Esophagus squamous epithelium (tissue), 5 donors: ENCODE measurements at regions not wholly inside any gene's neighbourhood (a gene's known extent, or its start where the extent isn't known, plus 50 kb on each side); places are given as distances from the start of the nearest gene placed in this dataset.
"Not testable (repeated sequence)": the region's sequence is repeated elsewhere in the genome, so short reads cannot be mapped to it uniquely, and the experiment has no call there.

Experiments used
- DNase-seq: peaks from one replicate; lab custom pipeline; 2025; lab: John Stamatoyannopoulos, UW
- H3K27ac ChIP-seq, 4 donors: fragments of 200-600 bp; sonication (generic); one replicate each; pipeline ENCODE4 v1.5.1; 2016 to 2019; ENCODE audit warnings: mild to moderate bottlenecking in 1 of 4
- H3K27me3 ChIP-seq, 4 donors: fragments of 200-600 bp; sonication (generic); 1 replicate in 3 of 4; 2 replicates in 1 of 4; pipeline versions ENCODE4 v1.5.1 to v1.6.0; 2017 to 2021; ENCODE audit warnings: antibody characterized with exemption in 1 of 4
- H3K36me3 ChIP-seq, 3 donors: fragments of 200-600 bp; sonication (generic); one replicate each; pipeline ENCODE4 v1.5.1; 2016 to 2019
- H3K4me1 ChIP-seq, 3 donors: fragments of 200-600 bp; sonication (generic); one replicate each; pipeline ENCODE4 v1.5.1; 2017 to 2019
- H3K4me3 ChIP-seq, 4 donors: fragments of 200-600 bp; sonication (generic); 1 replicate in 3 of 4; 2 replicates in 1 of 4; pipeline ENCODE4 v1.5.1; 2016 to 2019; ENCODE audit warnings: mild to moderate bottlenecking in 2 of 4, moderate library complexity in 1 of 4
- H3K9me3 ChIP-seq, 3 donors: fragments of 200-600 bp; sonication (generic); one replicate each; pipeline ENCODE4 v1.5.1; 2016 to 2019
- POLR2A ChIP-seq, 4 donors: fragments of 450-650 bp; IDR thresholded peaks; one replicate each; pipeline ENCODE4 v1.6.1; 2017; ENCODE audit warnings: antibody characterized with exemption in 4 of 4, mild to moderate bottlenecking in 4 of 4, moderate library complexity in 3 of 4
- WGBS, 2 donors: methylation state at CpG; one replicate each; pipeline ENCODE4 v1.1.5; 2018; 5-methylcytosine and 5-hydroxymethylcytosine counted together
- intact Hi-C: fragments of 100-400 bp; cut with DNase I; formaldehyde crosslinking; loops from one replicate; pipeline ENCODE4 v1.15.0; 2022
- TF ChIP-seq, protein P1 (sequence below), 6 experiments: fragments of 450-650 bp in 4 of 6; fragments of 200-600 bp in 2 of 6; sonication (generic) in 2 of 6; IDR thresholded peaks; one replicate each; pipeline ENCODE4 v1.5.1; 2016 to 2019; ENCODE audit warnings: antibody characterized with exemption in 6 of 6, mild to moderate bottlenecking in 4 of 6, moderate library complexity in 4 of 6
- donor health status: DM: yes; HTN: yes; CAD: no.

DNA sequence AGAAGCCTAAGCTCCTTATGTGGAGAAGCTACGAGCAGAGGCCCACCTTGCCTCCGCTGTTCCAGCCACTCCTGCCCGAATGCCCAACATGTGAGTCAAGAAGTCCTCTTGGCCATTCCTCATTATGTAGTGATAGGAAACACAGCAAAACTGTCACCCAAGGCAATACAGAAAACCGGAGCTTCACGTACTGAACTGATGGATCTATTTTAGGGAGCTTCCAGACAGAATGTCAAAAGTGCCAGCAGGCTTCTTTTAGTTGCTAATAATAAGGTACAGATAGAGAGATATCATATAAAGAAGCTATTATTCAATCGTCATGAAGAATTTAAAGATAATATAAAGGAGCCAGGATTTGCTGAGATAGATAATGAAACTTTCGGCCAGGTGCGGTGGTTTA, 91.6 kb upstream of the SYT10 start:
- no peak for DNase-seq
- Histone ChIP-seq H3K4me3 (no peak overlapping the region), H3K36me3 (no peaks in the 10 kb centered on the region), H3K27me3 (no peaks in the 10 kb centered on the region), H3K9me3 (no peaks in the 10 kb centered on the region), H3K4me1 (no peaks in the 10 kb centered on the region), H3K27ac (no peak overlapping the region)
- intact Hi-C loops = no loop called here
- WGBS, 2 donors = 76 to 81% methylated on average over 8 of the region's 8 CpGs
- TF ChIP-seq, protein P1, sequence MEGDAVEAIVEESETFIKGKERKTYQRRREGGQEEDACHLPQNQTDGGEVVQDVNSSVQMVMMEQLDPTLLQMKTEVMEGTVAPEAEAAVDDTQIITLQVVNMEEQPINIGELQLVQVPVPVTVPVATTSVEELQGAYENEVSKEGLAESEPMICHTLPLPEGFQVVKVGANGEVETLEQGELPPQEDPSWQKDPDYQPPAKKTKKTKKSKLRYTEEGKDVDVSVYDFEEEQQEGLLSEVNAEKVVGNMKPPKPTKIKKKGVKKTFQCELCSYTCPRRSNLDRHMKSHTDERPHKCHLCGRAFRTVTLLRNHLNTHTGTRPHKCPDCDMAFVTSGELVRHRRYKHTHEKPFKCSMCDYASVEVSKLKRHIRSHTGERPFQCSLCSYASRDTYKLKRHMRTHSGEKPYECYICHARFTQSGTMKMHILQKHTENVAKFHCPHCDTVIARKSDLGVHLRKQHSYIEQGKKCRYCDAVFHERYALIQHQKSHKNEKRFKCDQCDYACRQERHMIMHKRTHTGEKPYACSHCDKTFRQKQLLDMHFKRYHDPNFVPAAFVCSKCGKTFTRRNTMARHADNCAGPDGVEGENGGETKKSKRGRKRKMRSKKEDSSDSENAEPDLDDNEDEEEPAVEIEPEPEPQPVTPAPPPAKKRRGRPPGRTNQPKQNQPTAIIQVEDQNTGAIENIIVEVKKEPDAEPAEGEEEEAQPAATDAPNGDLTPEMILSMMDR (IDR thresholded peaks at IDR 0.05) = no peak
- TF ChIP-seq POLR2A (IDR thresholded peaks at IDR 0.05) = no peak

DNA sequence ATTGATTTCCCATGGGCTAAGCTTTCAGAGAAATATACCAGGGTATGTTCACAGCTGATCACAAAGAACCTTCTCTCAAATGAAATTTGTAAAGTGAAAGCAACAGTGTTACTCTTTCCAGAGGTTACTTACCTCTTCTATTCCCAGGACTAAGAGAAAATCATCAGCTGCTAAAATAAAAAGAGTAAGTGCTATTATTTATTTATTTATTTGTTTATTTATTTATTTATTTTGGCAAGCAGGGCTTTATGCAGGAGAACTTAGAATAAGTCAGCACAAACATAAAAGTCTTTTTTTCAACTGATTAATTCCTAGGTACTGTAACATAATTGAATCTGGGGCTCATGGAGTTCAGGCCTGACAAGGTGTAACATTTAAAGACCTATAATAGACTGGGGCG, 93.9 kb upstream of the SYT10 start:
- no peak overlapping the region for H3K27ac ChIP-seq
- no peaks in the 10 kb centered on the region for H3K36me3 ChIP-seq
- no peaks in the 10 kb centered on the region for H3K4me1 ChIP-seq
- intact Hi-C loops = no loop called here
- DNase-seq = no peak
- no peaks in the 10 kb centered on the region for H3K9me3 ChIP-seq
- H3K4me3 ChIP-seq = no peak overlapping the region
- H3K27me3 ChIP-seq = no peaks in the 10 kb centered on the region
- TF ChIP-seq, protein P1 (IDR thresholded peaks at IDR 0.05) = no peak
- 92 to 100% methylated on average over 1 of the region's 1 CpG for WGBS, 2 donors

DNA sequence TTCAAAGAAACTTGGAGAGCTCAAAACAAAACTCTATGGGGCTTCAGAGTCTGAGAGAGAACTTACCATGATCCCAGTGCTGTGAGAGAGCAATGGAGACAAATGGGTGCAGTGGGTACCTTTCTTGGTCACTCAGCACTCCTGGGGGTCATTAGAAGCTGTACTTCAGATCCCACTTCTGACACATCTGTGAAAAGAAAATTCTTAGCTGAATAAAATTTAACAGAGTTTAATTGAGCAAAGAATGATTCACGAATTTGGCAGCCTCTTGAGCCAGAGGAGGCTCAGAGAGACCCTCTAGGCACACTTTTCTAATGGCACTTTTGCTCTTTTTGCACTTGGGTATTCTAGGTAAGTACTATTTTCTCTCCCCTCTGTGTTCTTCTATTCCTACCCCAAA, 96.8 kb upstream of the SYT10 start:
- Histone ChIP-seq H3K4me1 (no peaks in the 10 kb centered on the region), H3K27ac (no peak overlapping the region), H3K36me3 (no peaks in the 10 kb centered on the region), H3K9me3 (no peaks in the 10 kb centered on the region), H3K27me3 (no peaks in the 10 kb centered on the region), H3K4me3 (no peak overlapping the region)
- intact Hi-C loops = no loop called here
- WGBS, 2 donors = 7 to 35% methylated on average over 1 of the region's 1 CpG
- DNase-seq = no peak
- TF ChIP-seq, protein P1 (IDR thresholded peaks at IDR 0.05) = no peak
- no peak for TF ChIP-seq POLR2A (IDR thresholded peaks at IDR 0.05)

DNA sequence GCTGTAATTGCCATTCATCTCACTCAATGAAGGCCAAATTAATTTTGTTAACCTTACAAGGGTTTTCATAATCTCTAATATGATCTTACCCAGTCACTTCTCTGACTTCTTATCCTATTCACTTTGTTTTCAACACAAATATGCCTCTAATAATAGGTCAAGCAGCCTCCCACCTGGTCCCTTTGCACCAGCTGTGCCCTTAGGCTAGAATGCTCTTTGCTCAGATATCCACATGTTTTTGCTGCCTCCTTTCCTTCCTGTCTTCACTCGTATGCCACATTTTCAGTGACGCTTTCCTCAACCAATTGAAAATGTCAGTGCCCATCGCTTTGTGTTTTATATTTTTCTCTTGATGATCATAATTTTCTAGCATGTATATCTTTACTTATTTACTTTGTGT, 106.4 kb upstream of the SYT10 start:
- Histone ChIP-seq H3K27ac (no peak overlapping the region), H3K27me3 (no peaks in the 10 kb centered on the region), H3K36me3 (no peaks in the 10 kb centered on the region), H3K4me1 (no peaks in the 10 kb centered on the region), H3K4me3 (no peak overlapping the region), H3K9me3 (peaks cover 0 to 7% (median 0%) of the 10 kb centered on the region in 3 donors)
- 76 to 81% methylated on average over 3 of the region's 3 CpGs for WGBS, 2 donors
- TF ChIP-seq, protein P1 (IDR thresholded peaks at IDR 0.05) = no peak
- no peak for TF ChIP-seq POLR2A (IDR thresholded peaks at IDR 0.05)
- DNase-seq = no peak
- intact Hi-C loops = no loop called here

DNA sequence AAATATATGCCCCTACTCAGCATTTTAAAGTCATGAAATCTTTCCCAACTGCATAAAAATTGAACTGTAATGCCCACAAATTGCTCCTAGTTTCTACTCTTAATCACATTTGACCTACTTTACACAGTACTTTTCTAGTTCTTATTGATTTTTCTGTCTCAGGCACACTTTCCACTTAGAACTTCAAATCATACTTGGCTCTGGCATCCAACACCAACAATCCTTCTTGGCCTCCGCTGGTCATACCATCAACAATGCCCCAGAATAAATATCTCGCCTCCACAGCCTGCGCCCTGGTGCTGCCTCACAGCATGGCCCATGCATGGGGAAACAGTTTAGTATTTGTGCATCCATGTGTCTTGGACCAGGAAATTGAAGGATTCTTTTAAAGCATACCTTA, 107.5 kb upstream of the SYT10 start:
- no peak for DNase-seq
- Histone ChIP-seq H3K4me3 (no peak overlapping the region), H3K4me1 (no peaks in the 10 kb centered on the region), H3K36me3 (no peaks in the 10 kb centered on the region), H3K9me3 (peaks cover 0 to 2% (median 0%) of the 10 kb centered on the region in 3 donors), H3K27ac (no peak overlapping the region), H3K27me3 (no peaks in the 10 kb centered on the region)
- 93 to 94% methylated on average over 3 of the region's 3 CpGs for WGBS, 2 donors
- intact Hi-C loops = no loop called here
- TF ChIP-seq, protein P1 (IDR thresholded peaks at IDR 0.05) = no peak
- TF ChIP-seq POLR2A (IDR thresholded peaks at IDR 0.05) = no peak

DNA sequence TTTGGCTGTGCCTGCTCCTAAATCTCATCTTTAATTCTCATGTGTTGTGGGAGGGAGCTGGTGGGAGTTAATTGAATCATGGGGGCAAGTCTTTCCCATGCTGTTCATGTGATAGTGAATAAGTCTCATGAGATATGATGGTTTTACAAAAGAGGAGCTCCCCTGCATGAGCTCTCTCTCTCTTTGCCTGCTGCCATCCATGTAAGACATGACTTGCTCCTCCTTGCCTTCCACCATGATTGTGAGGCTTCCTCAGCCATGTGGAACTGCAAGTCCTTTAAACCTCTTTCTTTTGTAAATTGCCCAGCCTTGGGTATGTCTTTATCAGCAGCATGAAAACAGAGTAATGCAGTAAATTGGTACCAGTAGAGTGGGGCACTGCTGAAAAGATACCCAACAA, 110.6 kb upstream of the SYT10 start:
- DNase-seq, H3K4me1 ChIP-seq, H3K27me3 ChIP-seq, intact Hi-C loops, H3K4me3 ChIP-seq, H3K27ac ChIP-seq, H3K36me3 ChIP-seq, H3K9me3 ChIP-seq: not testable (repeated sequence)
